Fibroblast of lung (primary cell): ENCODE measurements at regions not wholly inside any gene's neighbourhood (a gene's known extent, or its start where the extent isn't known, plus 50 kb on each side); places are given as distances from the start of the nearest gene placed in this dataset.

Source experiments
- EZH2 ChIP-seq: IDR thresholded peaks from 2 replicates; pipeline ENCODE4 v1.5.1; 2012; ENCODE audit warnings: low read length, control low read depth, mild to moderate bottlenecking; ENCODE audit errors: missing control alignments
- TF ChIP-seq, protein P1 (sequence below), 2 donors: IDR thresholded peaks in 1 of 2; conservative IDR thresholded peaks in 1 of 2; 1 replicate in 1 of 2; 2 replicates in 1 of 2; pipeline ENCODE4 v1.5.1; 2011 to 2012; ENCODE audit warnings: low read length in 2 of 2, control low read depth in 1 of 2, inconsistent platforms in 1 of 2, low read depth in 1 of 2, mild to moderate bottlenecking in 1 of 2

DNA sequence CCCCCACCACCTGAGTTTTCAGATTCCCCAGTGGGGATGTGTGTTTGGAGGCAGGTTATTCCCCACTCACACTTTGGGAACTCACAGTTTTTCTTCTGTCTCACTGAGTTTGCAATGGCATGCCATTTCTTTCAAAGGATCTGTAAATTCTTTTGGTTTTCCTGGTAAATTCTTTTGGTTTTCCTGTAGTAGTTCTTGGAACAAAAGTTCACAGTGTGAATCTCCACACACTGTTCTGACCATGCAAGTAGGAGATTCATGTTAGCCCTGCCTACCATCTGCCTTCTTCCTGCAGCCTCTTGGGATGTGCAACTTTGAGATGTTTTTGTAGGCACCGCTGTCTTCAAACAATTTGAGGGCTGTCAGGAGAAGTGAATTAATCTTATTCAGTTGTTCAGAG is 165.6 kb upstream of the OGFRL1 start:
- TF ChIP-seq, protein P1, sequence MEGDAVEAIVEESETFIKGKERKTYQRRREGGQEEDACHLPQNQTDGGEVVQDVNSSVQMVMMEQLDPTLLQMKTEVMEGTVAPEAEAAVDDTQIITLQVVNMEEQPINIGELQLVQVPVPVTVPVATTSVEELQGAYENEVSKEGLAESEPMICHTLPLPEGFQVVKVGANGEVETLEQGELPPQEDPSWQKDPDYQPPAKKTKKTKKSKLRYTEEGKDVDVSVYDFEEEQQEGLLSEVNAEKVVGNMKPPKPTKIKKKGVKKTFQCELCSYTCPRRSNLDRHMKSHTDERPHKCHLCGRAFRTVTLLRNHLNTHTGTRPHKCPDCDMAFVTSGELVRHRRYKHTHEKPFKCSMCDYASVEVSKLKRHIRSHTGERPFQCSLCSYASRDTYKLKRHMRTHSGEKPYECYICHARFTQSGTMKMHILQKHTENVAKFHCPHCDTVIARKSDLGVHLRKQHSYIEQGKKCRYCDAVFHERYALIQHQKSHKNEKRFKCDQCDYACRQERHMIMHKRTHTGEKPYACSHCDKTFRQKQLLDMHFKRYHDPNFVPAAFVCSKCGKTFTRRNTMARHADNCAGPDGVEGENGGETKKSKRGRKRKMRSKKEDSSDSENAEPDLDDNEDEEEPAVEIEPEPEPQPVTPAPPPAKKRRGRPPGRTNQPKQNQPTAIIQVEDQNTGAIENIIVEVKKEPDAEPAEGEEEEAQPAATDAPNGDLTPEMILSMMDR (conservative IDR thresholded peaks at IDR 0.05 in 1 of 2, IDR thresholded peaks at IDR 0.05 in 1 of 2; ENCODE audit: low read depth in 1 of 2, low read length in 2 of 2): no peak
- TF ChIP-seq EZH2: no peak
